SK-N-SH (cell line): ENCODE measurements at regions not wholly inside any gene's neighbourhood (a gene's known extent, or its start where the extent isn't known, plus 50 kb on each side); places are given as distances from the start of the nearest gene placed in this dataset.

Experiments
- CTCF ChIA-PET: fragments of 300-600, 350-600 bp; formaldehyde crosslinking; extraction: SDS; loops from one replicate; lab custom pipeline; 2021; lab: Yijun Ruan, JAX
- POLR2A ChIA-PET: fragments of 350-600 bp; sonication (Branson Sonifier 250); formaldehyde crosslinking; extraction: SDS; loops from one replicate; lab custom pipeline; 2020; ENCODE audit warnings: antibody characterized with exemption, inconsistent platforms; lab: Yijun Ruan, JAX
- DNase-seq: peaks from one replicate; pipeline ENCODE4 v3.0.0; 2012
- H2AFZ ChIP-seq: fragments of 200-600 bp; sonication (generic); 2 replicates; pipeline ENCODE4 v1.8.1; 2016; ENCODE audit warnings: antibody characterized with exemption, mild to moderate bottlenecking, low read depth
- H3F3A ChIP-seq: fragments of 200-600 bp; sonication (generic); replicated peaks from 2 replicates; pipeline ENCODE3; 2016; ENCODE audit warnings: antibody characterized with exemption, mild to moderate bottlenecking; ENCODE audit not compliant: insufficient read depth
- H3K27ac ChIP-seq, 2 experiments: fragments of 200-500 bp in 1 of 2; fragments of 200-600 bp in 1 of 2; sonication (Bioruptor generic) in 1 of 2; sonication (generic), shearing (Covaris generic) in 1 of 2; 2 replicates each; pipeline versions ENCODE4 v1.5.1 to v1.6.1; 2014 to 2016; ENCODE audit warnings: low read depth in 2 of 2, inconsistent platforms in 1 of 2, low read length in 1 of 2, mild to moderate bottlenecking in 1 of 2, mixed read lengths in 1 of 2
- H3K27me3 ChIP-seq: fragments of 200-600 bp; sonication (generic), shearing (Covaris generic); 2 replicates; pipeline ENCODE4 v1.6.1; 2016; ENCODE audit warnings: mixed run types; ENCODE audit not compliant: insufficient read depth
- H3K36me3 ChIP-seq, 2 experiments: fragments of 200-500 bp in 1 of 2; fragments of 200-600 bp in 1 of 2; sonication (Bioruptor generic) in 1 of 2; sonication (generic) in 1 of 2; replicated peaks in 1 of 2; 2 replicates each; pipeline versions ENCODE3 to v1.5.1; 2014 to 2016; ENCODE audit warnings: low read length in 1 of 2, mild to moderate bottlenecking in 1 of 2; ENCODE audit not compliant: insufficient read depth in 2 of 2, control insufficient read depth in 1 of 2
- H3K4me1 ChIP-seq, 2 experiments: fragments of 200-500 bp in 1 of 2; fragments of 200-600 bp in 1 of 2; sonication (Bioruptor generic) in 1 of 2; sonication (generic), shearing (Covaris generic) in 1 of 2; 2 replicates each; pipeline versions ENCODE4 v1.5.1 to v1.6.1; 2014 to 2016; ENCODE audit warnings: low read depth in 1 of 2, low read length in 1 of 2, mixed run types in 1 of 2; ENCODE audit not compliant: insufficient read depth in 2 of 2, control insufficient read depth in 1 of 2
- H3K4me2 ChIP-seq: fragments of 200-600 bp; sonication (generic), shearing (Covaris generic); 2 replicates; pipeline ENCODE4 v1.6.1; 2017; ENCODE audit warnings: mixed run types
- H3K4me3 ChIP-seq, 2 experiments: fragments of 200-500 bp in 1 of 2; fragments of 200-600 bp in 1 of 2; sonication (Bioruptor generic) in 1 of 2; sonication (generic), shearing (Covaris generic) in 1 of 2; 2 replicates each; pipeline versions ENCODE4 v1.5.1 to v1.8.1; 2014 to 2016; ENCODE audit warnings: low read depth in 2 of 2, inconsistent platforms in 1 of 2, low read length in 1 of 2, mild to moderate bottlenecking in 1 of 2, mixed read lengths in 1 of 2, moderate library complexity in 1 of 2
- H3K79me2 ChIP-seq: fragments of 200-600 bp; sonication (generic); 2 replicates; pipeline ENCODE4 v1.8.1; 2017; ENCODE audit warnings: mild to moderate bottlenecking; ENCODE audit not compliant: insufficient read depth
- H3K9ac ChIP-seq: fragments of 200-600 bp; sonication (generic); 2 replicates; pipeline ENCODE4 v1.6.1; 2017; ENCODE audit warnings: mixed run types
- H3K9me2 ChIP-seq: fragments of 200-600 bp; sonication (generic); 2 replicates; pipeline ENCODE4 v1.6.1; 2017; ENCODE audit warnings: mixed run types
- H3K9me3 ChIP-seq: fragments of 200-600 bp; sonication (generic); 2 replicates; pipeline ENCODE4 v1.6.1; 2017; ENCODE audit warnings: mixed run types, mild to moderate bottlenecking, moderate library complexity
- H4K20me1 ChIP-seq: fragments of 200-600 bp; sonication (generic); 2 replicates; pipeline ENCODE4 v1.6.1; 2017; ENCODE audit warnings: mild to moderate bottlenecking, mixed run types; ENCODE audit not compliant: insufficient read depth
- CHD2 ChIP-seq: fragments of 150-350 bp; IDR thresholded peaks from 2 replicates; pipeline ENCODE4 v1.6.1; 2018; ENCODE audit warnings: low read length; ENCODE audit not compliant: partially characterized antibody
- ELF1 ChIP-seq: IDR thresholded peaks from 2 replicates; pipeline ENCODE4 v1.4.0; 2012
- EP300 ChIP-seq, 2 experiments: IDR thresholded peaks; 2 replicates each; pipeline versions ENCODE4 v1.4.0 to v1.6.1; 2012; ENCODE audit warnings: borderline replicate concordance in 1 of 2, low read depth in 1 of 2, low read length in 1 of 2
- GABPA ChIP-seq: IDR thresholded peaks from 2 replicates; pipeline ENCODE4 v1.4.0; 2012; ENCODE audit warnings: low read depth, mild to moderate bottlenecking
- GATA2 ChIP-seq: sonication (generic); formaldehyde crosslinking; IDR thresholded peaks from 2 replicates; pipeline ENCODE4 v1.5.0; 2020; ENCODE audit warnings: mild to moderate bottlenecking, missing genetic modification reagents
- JUND ChIP-seq: IDR thresholded peaks from 2 replicates; pipeline ENCODE4 v1.4.0; 2012
- MAX ChIP-seq: IDR thresholded peaks from 2 replicates; pipeline ENCODE4 v1.4.0; 2012; ENCODE audit warnings: low read depth
- MEF2A ChIP-seq: IDR thresholded peaks from 2 replicates; pipeline ENCODE4 v1.4.0; 2012; ENCODE audit warnings: low read depth, borderline replicate concordance
- MXI1 ChIP-seq: IDR thresholded peaks from 2 replicates; pipeline ENCODE4 v1.6.1; 2012; ENCODE audit warnings: mild to moderate bottlenecking, low read depth, low read length, improper control_type of control experiment
- POLR2AphosphoS5 ChIP-seq: IDR thresholded peaks from 2 replicates; pipeline ENCODE4 v1.6.1; 2012; ENCODE audit warnings: low read depth, low read length
- REST ChIP-seq: IDR thresholded peaks from 2 replicates; pipeline ENCODE4 v1.6.1; 2012; ENCODE audit warnings: mild to moderate bottlenecking, low read depth, low read length, moderate library complexity
- RXRA ChIP-seq: IDR thresholded peaks from 2 replicates; pipeline ENCODE4 v1.4.0; 2012; ENCODE audit warnings: low read depth, mild to moderate bottlenecking, borderline replicate concordance
- SMC3 ChIP-seq: IDR thresholded peaks from 2 replicates; pipeline ENCODE4 v1.6.1; 2012; ENCODE audit warnings: low read depth, low read length, improper control_type of control experiment
- TCF12 ChIP-seq: IDR thresholded peaks from 2 replicates; pipeline ENCODE4 v1.4.0; 2012
- TEAD4 ChIP-seq: IDR thresholded peaks from 2 replicates; pipeline ENCODE4 v1.4.0; 2012; ENCODE audit warnings: mild to moderate bottlenecking, borderline replicate concordance; ENCODE audit not compliant: insufficient read depth
- ZBTB33 ChIP-seq: IDR thresholded peaks from 2 replicates; pipeline ENCODE4 v1.4.0; 2012; ENCODE audit warnings: low read depth, borderline replicate concordance
- WGBS: methylation state at CpG from one replicate; pipeline ENCODE4 v1.1.6; 2017; ENCODE audit warnings: low lambda C conversion rate; 5-methylcytosine and 5-hydroxymethylcytosine counted together
- TF ChIP-seq, protein P1 (sequence below): fragments of 200-600 bp; sonication (generic); IDR thresholded peaks from 2 replicates; pipeline ENCODE4 v1.6.1; 2017; ENCODE audit warnings: antibody characterized with exemption, mild to moderate bottlenecking, moderate library complexity
- TF ChIP-seq, protein P2 (sequence below): fragments of 150-350 bp; IDR thresholded peaks from 2 replicates; pipeline ENCODE4 v1.6.1; 2016; ENCODE audit warnings: mild to moderate bottlenecking, low read depth, low read length

- TF ChIP-seq REST, result no peak
These were observed 133.4 kb downstream of the AACS start (continued) for GRCh38 chr12:125198652-125199051.

DNA sequence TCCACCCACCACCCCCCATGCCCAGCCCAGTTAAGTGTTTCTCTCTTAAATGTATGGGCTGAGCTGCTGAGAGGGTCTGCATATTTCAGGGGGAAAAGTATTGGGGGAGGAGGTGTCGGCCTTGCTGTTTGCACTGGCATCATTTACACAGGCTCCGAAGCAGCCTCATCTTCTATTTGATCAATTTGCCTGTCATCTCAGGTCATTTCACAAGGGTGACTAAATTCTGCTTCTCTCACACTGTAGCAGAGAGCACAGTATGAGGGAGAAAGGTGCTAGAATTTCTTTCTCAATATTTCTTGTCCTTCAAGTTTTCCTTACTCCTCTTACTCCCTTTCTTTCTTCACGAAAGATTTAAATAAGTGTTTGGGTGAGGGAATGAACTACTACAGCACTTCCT lies 135.9 kb downstream of the AACS start:
- Histone ChIP-seq H2AFZ (no peak overlapping the region), H3K4me3 (no peak overlapping the region), H3K9me3 (no peaks in the 10 kb centered on the region), H3K27ac (no peak overlapping the region), H3K79me2 (no peaks in the 10 kb centered on the region), H3K9ac (no peak overlapping the region), H3F3A (no peaks in the 10 kb centered on the region), H4K20me1 (no peaks in the 10 kb centered on the region), H3K9me2 (no peaks in the 10 kb centered on the region), H3K4me1 (no peaks in the 10 kb centered on the region), H3K27me3 (no peaks in the 10 kb centered on the region; the same call in 1 of the 2 replicates), H3K4me2 (no peak overlapping the region), H3K36me3 (no peaks in the 10 kb centered on the region)
- ChIA-PET POLR2A (no interaction called here), CTCF (interaction anchor here (2.5 to 6.2 kb wide), 2 partner anchors 18 to 25 kb away, joined by 5 to 62 read pairs; no protein-coding TSS in a partner anchor)
- DNase-seq, result no peak
- TF ChIP-seq ZBTB33, result no peak
- TF ChIP-seq, protein P1, sequence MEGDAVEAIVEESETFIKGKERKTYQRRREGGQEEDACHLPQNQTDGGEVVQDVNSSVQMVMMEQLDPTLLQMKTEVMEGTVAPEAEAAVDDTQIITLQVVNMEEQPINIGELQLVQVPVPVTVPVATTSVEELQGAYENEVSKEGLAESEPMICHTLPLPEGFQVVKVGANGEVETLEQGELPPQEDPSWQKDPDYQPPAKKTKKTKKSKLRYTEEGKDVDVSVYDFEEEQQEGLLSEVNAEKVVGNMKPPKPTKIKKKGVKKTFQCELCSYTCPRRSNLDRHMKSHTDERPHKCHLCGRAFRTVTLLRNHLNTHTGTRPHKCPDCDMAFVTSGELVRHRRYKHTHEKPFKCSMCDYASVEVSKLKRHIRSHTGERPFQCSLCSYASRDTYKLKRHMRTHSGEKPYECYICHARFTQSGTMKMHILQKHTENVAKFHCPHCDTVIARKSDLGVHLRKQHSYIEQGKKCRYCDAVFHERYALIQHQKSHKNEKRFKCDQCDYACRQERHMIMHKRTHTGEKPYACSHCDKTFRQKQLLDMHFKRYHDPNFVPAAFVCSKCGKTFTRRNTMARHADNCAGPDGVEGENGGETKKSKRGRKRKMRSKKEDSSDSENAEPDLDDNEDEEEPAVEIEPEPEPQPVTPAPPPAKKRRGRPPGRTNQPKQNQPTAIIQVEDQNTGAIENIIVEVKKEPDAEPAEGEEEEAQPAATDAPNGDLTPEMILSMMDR, result no peak
- no peak for TF ChIP-seq CHD2
- no peak for TF ChIP-seq MAX
- TF ChIP-seq TEAD4, result no peak
- TF ChIP-seq RXRA, result no peak
- no peak for TF ChIP-seq MEF2A
- TF ChIP-seq GATA2 (CRISPR knock-in tag), result no peak
- no peak for TF ChIP-seq JUND
- no peak for TF ChIP-seq POLR2AphosphoS5
- TF ChIP-seq MXI1, result no peak
- no peak for TF ChIP-seq TCF12
- TF ChIP-seq SMC3, result no peak
- TF ChIP-seq GABPA, result no peak
- no peak for TF ChIP-seq ELF1
- TF ChIP-seq EP300 (IDR thresholded peaks at IDR 0.05; ENCODE audit: borderline replicate concordance in 1 of 2, low read depth in 1 of 2, low read length in 1 of 2), result no peak
- TF ChIP-seq, protein P2, sequence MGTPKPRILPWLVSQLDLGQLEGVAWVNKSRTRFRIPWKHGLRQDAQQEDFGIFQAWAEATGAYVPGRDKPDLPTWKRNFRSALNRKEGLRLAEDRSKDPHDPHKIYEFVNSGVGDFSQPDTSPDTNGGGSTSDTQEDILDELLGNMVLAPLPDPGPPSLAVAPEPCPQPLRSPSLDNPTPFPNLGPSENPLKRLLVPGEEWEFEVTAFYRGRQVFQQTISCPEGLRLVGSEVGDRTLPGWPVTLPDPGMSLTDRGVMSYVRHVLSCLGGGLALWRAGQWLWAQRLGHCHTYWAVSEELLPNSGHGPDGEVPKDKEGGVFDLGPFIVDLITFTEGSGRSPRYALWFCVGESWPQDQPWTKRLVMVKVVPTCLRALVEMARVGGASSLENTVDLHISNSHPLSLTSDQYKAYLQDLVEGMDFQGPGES, result no peak
- 26% methylated on average over 3 of the region's 3 CpGs for WGBS
